CD14-positive monocyte (primary cell): ENCODE measurements at regions not wholly inside any gene's neighbourhood (a gene's known extent, or its start where the extent isn't known, plus 50 kb on each side); places are given as distances from the start of the nearest gene placed in this dataset.

ENCODE experiments used
- DNase-seq, 3 donors: peaks; one replicate each; pipeline ENCODE4 v3.0.0-alpha.2; 2011 to 2022
- H2AFZ ChIP-seq: 2 replicates; pipeline ENCODE4 v1.6.0; 2012; ENCODE audit warnings: mild to moderate bottlenecking, low read depth, low read length, inconsistent platforms; ENCODE audit not compliant: insufficient read depth, poor library complexity, severe bottlenecking
- H3K27ac ChIP-seq, 2 donors: 1 replicate in 1 of 2; 2 replicates in 1 of 2; pipeline ENCODE4 v1.5.1; 2012 to 2013; ENCODE audit warnings: low read length in 2 of 2, control low read depth in 1 of 2, inconsistent platforms in 1 of 2, low read depth in 1 of 2, mild to moderate bottlenecking in 1 of 2
- H3K27me3 ChIP-seq, 2 donors: one replicate each; pipeline versions ENCODE4 v1.6.0 to v1.6.1; 2011 to 2013; ENCODE audit warnings: low read length in 2 of 2; ENCODE audit not compliant: control insufficient read depth in 2 of 2, insufficient read depth in 2 of 2
- H3K36me3 ChIP-seq, 2 donors: replicated peaks in 1 of 2; 1 replicate in 1 of 2; 2 replicates in 1 of 2; pipeline versions ENCODE4 v1.5.1 to v1.6.1; 2012 to 2013; ENCODE audit warnings: low read length in 2 of 2, control low read depth in 1 of 2, inconsistent platforms in 1 of 2, mild to moderate bottlenecking in 1 of 2; ENCODE audit not compliant: insufficient read depth in 2 of 2, control insufficient read depth in 1 of 2
- H3K4me1 ChIP-seq, 2 donors: 1 replicate in 1 of 2; 2 replicates in 1 of 2; pipeline versions ENCODE4 v1.5.1 to v1.6.1; 2012 to 2013; ENCODE audit warnings: low read length in 2 of 2, control low read depth in 1 of 2, inconsistent platforms in 1 of 2, mild to moderate bottlenecking in 1 of 2, moderate library complexity in 1 of 2; ENCODE audit not compliant: insufficient read depth in 2 of 2, control insufficient read depth in 1 of 2
- H3K4me2 ChIP-seq: replicated peaks from 2 replicates; pipeline ENCODE3; 2012; ENCODE audit warnings: low read length, moderate library complexity, mild to moderate bottlenecking; ENCODE audit not compliant: poor library complexity, severe bottlenecking; ENCODE audit errors: extremely low read depth
- H3K4me3 ChIP-seq, 3 experiments: fragments of 200-600 bp in 1 of 3; sonication (generic) in 1 of 3; replicated peaks in 1 of 3; 1 replicate in 2 of 3; 2 replicates in 1 of 3; pipeline ENCODE4 v1.5.1; 2011 to 2013; ENCODE audit warnings: low read length in 3 of 3, mild to moderate bottlenecking in 3 of 3, control low read depth in 2 of 3, low read depth in 2 of 3, inconsistent platforms in 1 of 3, moderate library complexity in 1 of 3
- H3K79me2 ChIP-seq: 2 replicates; pipeline ENCODE4 v1.6.0; 2012; ENCODE audit warnings: mild to moderate bottlenecking, control low read depth, inconsistent platforms, low read length, moderate library complexity; ENCODE audit not compliant: insufficient read depth
- H3K9ac ChIP-seq: 2 replicates; pipeline ENCODE4 v1.6.0; 2017; ENCODE audit warnings: low read length, mild to moderate bottlenecking; ENCODE audit not compliant: insufficient read depth, poor library complexity, severe bottlenecking
- H3K9me3 ChIP-seq, 2 donors: replicated peaks in 1 of 2; 1 replicate in 1 of 2; 2 replicates in 1 of 2; pipeline versions ENCODE4 v1.5.1 to v1.6.1; 2012 to 2013; ENCODE audit warnings: low read length in 2 of 2, control low read depth in 1 of 2; ENCODE audit not compliant: control insufficient read depth in 1 of 2, insufficient read depth in 1 of 2
- H4K20me1 ChIP-seq: 2 replicates; pipeline ENCODE4 v1.6.0; 2012; ENCODE audit warnings: mild to moderate bottlenecking, low read length, control low read depth, moderate library complexity; ENCODE audit not compliant: insufficient read depth
- H3K27ac Mint-ChIP-seq, 7 donors: one replicate each; pipeline ENCODE4 v1.8.0; 2020; ENCODE audit warnings: mild to moderate bottlenecking in 7 of 7, mixed read lengths in 7 of 7, moderate library complexity in 6 of 7, inconsistent platforms in 2 of 7
- H3K27me3 Mint-ChIP-seq, 3 donors: one replicate each; pipeline ENCODE4 v1.8.0; 2021 to 2022; ENCODE audit warnings: low read depth in 3 of 3, mild to moderate bottlenecking in 3 of 3, mixed read lengths in 3 of 3, moderate library complexity in 3 of 3, inconsistent platforms in 1 of 3
- H3K36me3 Mint-ChIP-seq, 2 donors: one replicate each; pipeline ENCODE4 v1.8.0; 2020; ENCODE audit warnings: mixed read lengths in 2 of 2, inconsistent platforms in 1 of 2, mild to moderate bottlenecking in 1 of 2
- H3K4me1 Mint-ChIP-seq: one replicate; pipeline ENCODE4 v1.8.0; 2020; ENCODE audit warnings: mild to moderate bottlenecking, mixed read lengths
- H3K4me3 Mint-ChIP-seq, 2 donors: one replicate each; pipeline ENCODE4 v1.8.0; 2020; ENCODE audit warnings: mild to moderate bottlenecking in 2 of 2, mixed read lengths in 2 of 2, moderate library complexity in 1 of 2
- H3K9me3 Mint-ChIP-seq, 7 donors: one replicate each; pipeline ENCODE4 v1.8.0; 2020 to 2022; ENCODE audit warnings: mixed read lengths in 7 of 7, mild to moderate bottlenecking in 6 of 7, moderate library complexity in 6 of 7, inconsistent platforms in 2 of 7
- WGBS: methylation state at CpG from one replicate; pipeline ENCODE4 v1.1.5; 2013; ENCODE audit warnings: missing lambda C conversion rate; ENCODE audit not compliant: insufficient coverage; 5-methylcytosine and 5-hydroxymethylcytosine counted together
- intact Hi-C, 2 donors: fragments of 100-400 bp; cut with micrococcal nuclease; formaldehyde crosslinking; loops; one replicate each; pipeline versions ENCODE4 v1.15.0 to v1.15.1; 2023
- TF ChIP-seq, protein P1 (sequence below): fragments of 200-600 bp; IDR thresholded peaks from one replicate; pipeline ENCODE4 v1.8.0; 2022; ENCODE audit warnings: antibody characterized with exemption, mild to moderate bottlenecking

GRCh38 chr3:103705641-103706040 lies 1270.8 kb downstream of the ZPLD1 start:
- Histone ChIP-seq H3K36me3 (no peaks in the 10 kb centered on the region), H3K27ac (no peak overlapping the region), H3K4me1 (no peaks in the 10 kb centered on the region), H3K79me2 (no peaks in the 10 kb centered on the region), H3K9me3 (no peaks in the 10 kb centered on the region), H3K27me3 (no peaks in the 10 kb centered on the region), H3K9ac (no peak overlapping the region), H3K4me2 (no peak overlapping the region), H3K4me3 (no peak overlapping the region), H2AFZ (no peak overlapping the region), H4K20me1 (no peaks in the 10 kb centered on the region)
- Mint-ChIP-seq H3K27me3 (no peaks in the 10 kb centered on the region), H3K36me3 (no peaks in the 10 kb centered on the region), H3K4me3 (no peak overlapping the region), H3K9me3 (peaks cover 0 to 4% (median 0%) of the 10 kb centered on the region in 7 donors), H3K27ac (no peak overlapping the region), H3K4me1 (no peaks in the 10 kb centered on the region)
- DNase-seq = no peak
- 86% methylated on average over 1 of the region's 2 CpGs for WGBS
- TF ChIP-seq, protein P1, sequence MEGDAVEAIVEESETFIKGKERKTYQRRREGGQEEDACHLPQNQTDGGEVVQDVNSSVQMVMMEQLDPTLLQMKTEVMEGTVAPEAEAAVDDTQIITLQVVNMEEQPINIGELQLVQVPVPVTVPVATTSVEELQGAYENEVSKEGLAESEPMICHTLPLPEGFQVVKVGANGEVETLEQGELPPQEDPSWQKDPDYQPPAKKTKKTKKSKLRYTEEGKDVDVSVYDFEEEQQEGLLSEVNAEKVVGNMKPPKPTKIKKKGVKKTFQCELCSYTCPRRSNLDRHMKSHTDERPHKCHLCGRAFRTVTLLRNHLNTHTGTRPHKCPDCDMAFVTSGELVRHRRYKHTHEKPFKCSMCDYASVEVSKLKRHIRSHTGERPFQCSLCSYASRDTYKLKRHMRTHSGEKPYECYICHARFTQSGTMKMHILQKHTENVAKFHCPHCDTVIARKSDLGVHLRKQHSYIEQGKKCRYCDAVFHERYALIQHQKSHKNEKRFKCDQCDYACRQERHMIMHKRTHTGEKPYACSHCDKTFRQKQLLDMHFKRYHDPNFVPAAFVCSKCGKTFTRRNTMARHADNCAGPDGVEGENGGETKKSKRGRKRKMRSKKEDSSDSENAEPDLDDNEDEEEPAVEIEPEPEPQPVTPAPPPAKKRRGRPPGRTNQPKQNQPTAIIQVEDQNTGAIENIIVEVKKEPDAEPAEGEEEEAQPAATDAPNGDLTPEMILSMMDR = no peak
- intact Hi-C loops = no loop called here

GRCh38 chr3:103706671-103707070 lies 1271.9 kb downstream of the ZPLD1 start:
- no peaks in the 10 kb centered on the region for H3K79me2 ChIP-seq
- Mint-ChIP-seq H3K4me3 (no peak overlapping the region), H3K27me3 (no peaks in the 10 kb centered on the region), H3K36me3 (no peaks in the 10 kb centered on the region), H3K4me1 (no peaks in the 10 kb centered on the region), H3K9me3 (peaks cover 0 to 4% (median 0%) of the 10 kb centered on the region in 7 donors), H3K27ac (no peak overlapping the region)
- H2AFZ ChIP-seq = no peak overlapping the region
- TF ChIP-seq, protein P1 = no peak
- DNase-seq = no peak
- H3K27ac ChIP-seq = no peak overlapping the region
- intact Hi-C loops = no loop called here
- H3K36me3 ChIP-seq = no peaks in the 10 kb centered on the region
- H3K9me3 ChIP-seq = no peaks in the 10 kb centered on the region
- no peak overlapping the region for H3K4me3 ChIP-seq
- no peak overlapping the region for H3K9ac ChIP-seq
- no peaks in the 10 kb centered on the region for H3K27me3 ChIP-seq
- no peak overlapping the region for H3K4me2 ChIP-seq
- no peaks in the 10 kb centered on the region for H3K4me1 ChIP-seq
- H4K20me1 ChIP-seq = no peaks in the 10 kb centered on the region
- no CpG with 5 or more reads among the region's 1 CpG for WGBS
